B cell (primary cell): ENCODE measurements at regions not wholly inside any gene's neighbourhood (a gene's known extent, or its start where the extent isn't known, plus 50 kb on each side); places are given as distances from the start of the nearest gene placed in this dataset.

Source experiments
- EZH2 ChIP-seq: IDR thresholded peaks from 2 replicates; pipeline ENCODE4 v1.6.1; 2012; ENCODE audit warnings: borderline replicate concordance, low read depth, mild to moderate bottlenecking, moderate library complexity, low read length; ENCODE audit not compliant: insufficient read depth, poor library complexity, severe bottlenecking
- TF ChIP-seq, protein P1 (sequence below): fragments of 200-600 bp; IDR thresholded peaks from one replicate; pipeline ENCODE4 v1.8.0; 2022; ENCODE audit warnings: antibody characterized with exemption, mild to moderate bottlenecking

DNA sequence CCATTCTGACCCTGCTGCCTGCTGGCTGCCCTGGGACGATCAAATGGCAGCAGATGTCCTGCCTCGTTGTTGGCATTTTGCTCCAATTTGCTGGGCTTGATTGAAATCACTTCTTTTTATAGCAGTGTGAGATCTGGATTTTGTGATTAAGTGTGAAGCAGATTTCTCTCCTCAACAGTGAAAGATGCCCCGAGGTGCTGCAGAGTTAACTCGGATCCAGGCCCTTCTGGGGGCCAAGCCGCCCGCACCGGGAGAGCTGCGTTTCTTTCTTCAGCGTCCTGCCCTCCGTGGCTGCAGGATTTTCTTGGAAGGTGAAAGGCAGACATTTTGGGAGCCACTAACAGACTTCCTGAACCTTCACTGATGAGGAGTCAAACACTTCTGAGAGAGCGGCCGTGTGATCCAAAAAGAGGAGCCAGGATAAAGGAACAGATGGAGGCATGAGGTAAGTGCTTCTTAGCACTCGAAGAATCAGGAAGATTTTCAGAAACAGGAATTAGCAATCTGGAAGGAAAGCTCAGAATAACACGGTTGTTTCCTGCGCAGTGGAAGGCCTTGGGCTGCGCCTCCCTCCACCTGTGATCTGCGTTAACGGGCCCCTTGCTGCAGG, 139.5 kb upstream of the AFDN start:
- TF ChIP-seq, protein P1, sequence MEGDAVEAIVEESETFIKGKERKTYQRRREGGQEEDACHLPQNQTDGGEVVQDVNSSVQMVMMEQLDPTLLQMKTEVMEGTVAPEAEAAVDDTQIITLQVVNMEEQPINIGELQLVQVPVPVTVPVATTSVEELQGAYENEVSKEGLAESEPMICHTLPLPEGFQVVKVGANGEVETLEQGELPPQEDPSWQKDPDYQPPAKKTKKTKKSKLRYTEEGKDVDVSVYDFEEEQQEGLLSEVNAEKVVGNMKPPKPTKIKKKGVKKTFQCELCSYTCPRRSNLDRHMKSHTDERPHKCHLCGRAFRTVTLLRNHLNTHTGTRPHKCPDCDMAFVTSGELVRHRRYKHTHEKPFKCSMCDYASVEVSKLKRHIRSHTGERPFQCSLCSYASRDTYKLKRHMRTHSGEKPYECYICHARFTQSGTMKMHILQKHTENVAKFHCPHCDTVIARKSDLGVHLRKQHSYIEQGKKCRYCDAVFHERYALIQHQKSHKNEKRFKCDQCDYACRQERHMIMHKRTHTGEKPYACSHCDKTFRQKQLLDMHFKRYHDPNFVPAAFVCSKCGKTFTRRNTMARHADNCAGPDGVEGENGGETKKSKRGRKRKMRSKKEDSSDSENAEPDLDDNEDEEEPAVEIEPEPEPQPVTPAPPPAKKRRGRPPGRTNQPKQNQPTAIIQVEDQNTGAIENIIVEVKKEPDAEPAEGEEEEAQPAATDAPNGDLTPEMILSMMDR = no peak
- TF ChIP-seq EZH2 = no peak
